GM21619 (cell line): ENCODE measurements at regions not wholly inside any gene's neighbourhood (a gene's known extent, or its start where the extent isn't known, plus 50 kb on each side); places are given as distances from the start of the nearest gene placed in this dataset.
A peak's percentile ranks its signal among the peaks of the same experiment; 100 is the strongest.

ENCODE experiments used
- ATAC-seq: cut with Tn5 transposase; IDR thresholded peaks from one replicate; pipeline ENCODE4 v1.9.1; 2021; ENCODE audit not compliant: unreplicated experiment

- ATAC-seq: no peak
Measured at GRCh38 chr13:99617474-99618255, 116.4 kb downstream of the TM9SF2 start.

GRCh38 chr13:99614465-99614885 lies 113.2 kb downstream of the TM9SF2 start:
- ATAC-seq: peak; percentile 86
